Astrocyte (in vitro differentiated cells and primary cell): ENCODE measurements at regions not wholly inside any gene's neighbourhood (a gene's known extent, or its start where the extent isn't known, plus 50 kb on each side); places are given as distances from the start of the nearest gene placed in this dataset.
"Not testable (repeated sequence)": the region's sequence is repeated elsewhere in the genome, so short reads cannot be mapped to it uniquely, and the experiment has no call there.

ENCODE experiments used
- EZH2 ChIP-seq: IDR thresholded peaks from 2 replicates; pipeline ENCODE4 v1.6.1; 2012; ENCODE audit warnings: mild to moderate bottlenecking, low read length, inconsistent platforms; ENCODE audit not compliant: insufficient read depth
- TF ChIP-seq, protein P1 (sequence below): IDR thresholded peaks from 2 replicates; pipeline ENCODE4 v1.5.1; 2011; ENCODE audit warnings: low read depth, mild to moderate bottlenecking, inconsistent platforms, low read length, moderate library complexity; ENCODE audit not compliant: insufficient read depth

DNA sequence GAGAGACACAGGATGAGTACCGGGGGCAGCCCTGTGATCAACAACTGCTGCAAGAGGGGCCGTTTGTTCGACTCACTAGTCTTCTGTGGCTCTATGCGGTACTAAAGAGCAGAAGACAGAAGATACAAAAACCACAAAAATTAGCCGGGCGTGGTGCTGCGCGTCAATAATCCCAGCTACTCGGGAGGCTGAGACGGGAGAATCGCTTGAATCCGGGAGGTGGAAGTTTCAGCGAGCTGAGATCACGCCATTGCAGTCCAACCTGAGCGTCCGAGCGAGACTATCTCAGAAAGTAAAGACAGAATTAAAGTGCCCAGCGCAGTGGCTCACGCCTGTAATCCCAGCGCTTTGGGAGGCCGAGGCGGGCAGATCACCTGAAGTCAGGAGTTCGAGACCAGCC is 71.0 kb upstream of the RNU2-1 start:
- TF ChIP-seq, protein P1, sequence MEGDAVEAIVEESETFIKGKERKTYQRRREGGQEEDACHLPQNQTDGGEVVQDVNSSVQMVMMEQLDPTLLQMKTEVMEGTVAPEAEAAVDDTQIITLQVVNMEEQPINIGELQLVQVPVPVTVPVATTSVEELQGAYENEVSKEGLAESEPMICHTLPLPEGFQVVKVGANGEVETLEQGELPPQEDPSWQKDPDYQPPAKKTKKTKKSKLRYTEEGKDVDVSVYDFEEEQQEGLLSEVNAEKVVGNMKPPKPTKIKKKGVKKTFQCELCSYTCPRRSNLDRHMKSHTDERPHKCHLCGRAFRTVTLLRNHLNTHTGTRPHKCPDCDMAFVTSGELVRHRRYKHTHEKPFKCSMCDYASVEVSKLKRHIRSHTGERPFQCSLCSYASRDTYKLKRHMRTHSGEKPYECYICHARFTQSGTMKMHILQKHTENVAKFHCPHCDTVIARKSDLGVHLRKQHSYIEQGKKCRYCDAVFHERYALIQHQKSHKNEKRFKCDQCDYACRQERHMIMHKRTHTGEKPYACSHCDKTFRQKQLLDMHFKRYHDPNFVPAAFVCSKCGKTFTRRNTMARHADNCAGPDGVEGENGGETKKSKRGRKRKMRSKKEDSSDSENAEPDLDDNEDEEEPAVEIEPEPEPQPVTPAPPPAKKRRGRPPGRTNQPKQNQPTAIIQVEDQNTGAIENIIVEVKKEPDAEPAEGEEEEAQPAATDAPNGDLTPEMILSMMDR: not testable (repeated sequence)
- not testable (repeated sequence) for TF ChIP-seq EZH2
